Neuronal stem cell (in vitro differentiated cells): ENCODE measurements at regions not wholly inside any gene's neighbourhood (a gene's known extent, or its start where the extent isn't known, plus 50 kb on each side); places are given as distances from the start of the nearest gene placed in this dataset.

Experiments
- DNase-seq: peaks from one replicate; pipeline ENCODE4 v3.0.0-alpha.2; 2013; ENCODE audit warnings: low spot score
- H2AFZ ChIP-seq: one replicate; pipeline ENCODE4 v1.6.1; 2013; ENCODE audit warnings: mild to moderate bottlenecking, low read length, inconsistent platforms
- H2AK5ac ChIP-seq: 2 replicates; pipeline ENCODE4 v1.6.1; 2013; ENCODE audit warnings: low read depth, mild to moderate bottlenecking, inconsistent platforms, low read length, moderate library complexity, mixed read lengths
- H2BK120ac ChIP-seq: 2 replicates; pipeline ENCODE4 v1.6.1; 2013; ENCODE audit warnings: low read depth, mild to moderate bottlenecking, inconsistent platforms, low read length, moderate library complexity, mixed read lengths
- H2BK12ac ChIP-seq: one replicate; pipeline ENCODE4 v1.6.1; 2013; ENCODE audit warnings: low read length, inconsistent platforms
- H2BK15ac ChIP-seq: 2 replicates; pipeline ENCODE4 v1.6.1; 2013; ENCODE audit warnings: mild to moderate bottlenecking, low read length, inconsistent platforms, mixed read lengths
- H2BK5ac ChIP-seq: one replicate; pipeline ENCODE4 v1.6.1; 2013; ENCODE audit warnings: inconsistent platforms, mild to moderate bottlenecking, low read length, moderate library complexity
- H3K14ac ChIP-seq: one replicate; pipeline ENCODE4 v1.6.1; 2013; ENCODE audit warnings: low read length, inconsistent platforms
- H3K18ac ChIP-seq: 2 replicates; pipeline ENCODE4 v1.6.1; 2013; ENCODE audit warnings: low read length, inconsistent platforms
- H3K23ac ChIP-seq: 2 replicates; pipeline ENCODE4 v1.6.1; 2013; ENCODE audit warnings: low read depth, mild to moderate bottlenecking, mixed read lengths, low read length, inconsistent platforms; ENCODE audit not compliant: poor library complexity
- H3K27ac ChIP-seq: replicated peaks from 3 replicates; pipeline ENCODE4 v1.5.1; 2013; ENCODE audit warnings: low read length, inconsistent platforms
- H3K27me3 ChIP-seq, 3 experiments: 2 replicates each; pipeline ENCODE4 v1.6.1; 2013; ENCODE audit warnings: low read length in 3 of 3, mild to moderate bottlenecking in 2 of 3, inconsistent platforms in 1 of 3, low read depth in 1 of 3, mixed read lengths in 1 of 3, moderate library complexity in 1 of 3; ENCODE audit not compliant: control insufficient read depth in 3 of 3, insufficient read depth in 3 of 3
- H3K36me3 ChIP-seq, 2 donors: replicated peaks in 1 of 2; 2 replicates each; pipeline ENCODE4 v1.6.1; 2013; ENCODE audit warnings: low read length in 2 of 2; ENCODE audit not compliant: control insufficient read depth in 2 of 2, insufficient read depth in 2 of 2
- H3K4ac ChIP-seq: 2 replicates; pipeline ENCODE4 v1.6.1; 2013; ENCODE audit warnings: inconsistent platforms, mild to moderate bottlenecking, low read length, moderate library complexity
- H3K4me1 ChIP-seq, 2 donors: 1 replicate in 1 of 2; 2 replicates in 1 of 2; pipeline ENCODE4 v1.6.1; 2013; ENCODE audit warnings: low read length in 2 of 2, low read depth in 1 of 2; ENCODE audit not compliant: control insufficient read depth in 2 of 2, insufficient read depth in 1 of 2
- H3K4me2 ChIP-seq: one replicate; pipeline ENCODE4 v1.6.1; 2013; ENCODE audit warnings: mild to moderate bottlenecking, low read length, inconsistent platforms; ENCODE audit not compliant: insufficient read depth, poor library complexity, severe bottlenecking
- H3K4me3 ChIP-seq, 2 donors: 2 replicates each; pipeline ENCODE4 v1.5.1; 2013; ENCODE audit warnings: low read length in 2 of 2, mild to moderate bottlenecking in 2 of 2, inconsistent platforms in 1 of 2, moderate library complexity in 1 of 2
- H3K79me1 ChIP-seq: one replicate; pipeline ENCODE4 v1.6.1; 2013; ENCODE audit warnings: low read depth, mild to moderate bottlenecking, inconsistent platforms, low read length, moderate library complexity
- H3K9ac ChIP-seq: one replicate; pipeline ENCODE4 v1.6.1; 2013; ENCODE audit warnings: mild to moderate bottlenecking, low read depth, low read length, inconsistent platforms; ENCODE audit not compliant: poor library complexity
- H3K9me3 ChIP-seq, 2 donors: replicated peaks in 1 of 2; 2 replicates each; pipeline versions ENCODE3 to v1.6.1; 2013; ENCODE audit warnings: low read length in 2 of 2, mild to moderate bottlenecking in 2 of 2, inconsistent platforms in 1 of 2, low read depth in 1 of 2, mixed read lengths in 1 of 2, moderate library complexity in 1 of 2; ENCODE audit not compliant: control insufficient read depth in 2 of 2, insufficient read depth in 1 of 2
- H4K8ac ChIP-seq: one replicate; pipeline ENCODE4 v1.6.1; 2013; ENCODE audit warnings: low read depth, mild to moderate bottlenecking, inconsistent platforms, low read length, moderate library complexity
- H4K91ac ChIP-seq: one replicate; pipeline ENCODE4 v1.6.1; 2013; ENCODE audit warnings: low read length, low read depth, mild to moderate bottlenecking, inconsistent platforms; ENCODE audit not compliant: poor library complexity
- WGBS, 2 donors: extraction: QIAGEN DNeasy Blood & Tissue Kit; methylation state at CpG; one replicate each; pipeline ENCODE4 v1.1.7; 2013; ENCODE audit warnings: missing lambda C conversion rate in 2 of 2, mixed read lengths in 1 of 2; ENCODE audit not compliant: insufficient read length in 2 of 2, insufficient replicate concordance in 1 of 2; ENCODE audit errors: extremely low coverage in 2 of 2; 5-methylcytosine and 5-hydroxymethylcytosine counted together

- no peaks in the 10 kb centered on the region for H3K4me1 ChIP-seq
- no CpG with 5 or more reads among the region's 3 CpGs for WGBS, 2 donors
- H2AFZ ChIP-seq = no peak overlapping the region
- H2BK120ac ChIP-seq = no peak overlapping the region
- no peak overlapping the region for H3K4me2 ChIP-seq
- H3K27me3 ChIP-seq = no peaks in the 10 kb centered on the region
- no peak overlapping the region for H2BK5ac ChIP-seq
- H3K18ac ChIP-seq = no peak overlapping the region
- H2BK15ac ChIP-seq = no peak overlapping the region
- no peak overlapping the region for H3K27ac ChIP-seq
- H2BK12ac ChIP-seq = no peak overlapping the region
- no peak for DNase-seq
- H3K4ac ChIP-seq = no peak overlapping the region
- H3K36me3 ChIP-seq = no peaks in the 10 kb centered on the region
- no peak overlapping the region for H3K23ac ChIP-seq
- H4K91ac ChIP-seq = no peak overlapping the region
- H3K4me3 ChIP-seq = no peak overlapping the region
- H3K14ac ChIP-seq = no peak overlapping the region
- no peak overlapping the region for H4K8ac ChIP-seq
- no peaks in the 10 kb centered on the region for H3K79me1 ChIP-seq
- no peaks in the 10 kb centered on the region for H3K9me3 ChIP-seq
- H3K9ac ChIP-seq = no peak overlapping the region
- H2AK5ac ChIP-seq = no peak overlapping the region
These were observed 94.7 kb upstream of the ACO1 start for GRCh38 chr9:32289756-32290155.

GRCh38 chr9:32291370-32291769 is 93.1 kb upstream of the ACO1 start:
- Histone ChIP-seq H3K18ac (no peak overlapping the region), H2AFZ (no peak overlapping the region), H3K14ac (no peak overlapping the region), H4K91ac (no peak overlapping the region), H3K4ac (no peak overlapping the region), H3K4me2 (no peak overlapping the region), H3K36me3 (no peaks in the 10 kb centered on the region), H3K27ac (no peak overlapping the region), H3K79me1 (no peaks in the 10 kb centered on the region), H2BK120ac (no peak overlapping the region), H4K8ac (no peak overlapping the region), H2BK15ac (no peak overlapping the region), H2BK5ac (no peak overlapping the region), H3K9ac (no peak overlapping the region), H2AK5ac (no peak overlapping the region), H3K27me3 (no peaks in the 10 kb centered on the region), H3K4me3 (no peak overlapping the region), H3K4me1 (no peaks in the 10 kb centered on the region), H3K9me3 (no peaks in the 10 kb centered on the region), H2BK12ac (no peak overlapping the region), H3K23ac (no peak overlapping the region)
- DNase-seq = no peak
- no CpG with 5 or more reads among the region's 3 CpGs for WGBS, 2 donors

GRCh38 chr9:32292611-32293010 is 91.8 kb upstream of the ACO1 start:
- H3K27me3 ChIP-seq = no peaks in the 10 kb centered on the region
- no peak overlapping the region for H4K91ac ChIP-seq
- no peak overlapping the region for H3K4me3 ChIP-seq
- H3K36me3 ChIP-seq = no peaks in the 10 kb centered on the region
- H3K4me2 ChIP-seq = no peak overlapping the region
- H2BK120ac ChIP-seq = no peak overlapping the region
- no peak overlapping the region for H3K18ac ChIP-seq
- H3K4ac ChIP-seq = no peak overlapping the region
- no peaks in the 10 kb centered on the region for H3K79me1 ChIP-seq
- no peak overlapping the region for H2BK15ac ChIP-seq
- no peak for DNase-seq
- H3K4me1 ChIP-seq = no peaks in the 10 kb centered on the region
- H3K9me3 ChIP-seq = no peaks in the 10 kb centered on the region
- H3K9ac ChIP-seq = no peak overlapping the region
- no peak overlapping the region for H2AK5ac ChIP-seq
- no peak overlapping the region for H3K14ac ChIP-seq
- H2BK5ac ChIP-seq = no peak overlapping the region
- no peak overlapping the region for H2AFZ ChIP-seq
- H3K27ac ChIP-seq = no peak overlapping the region
- H3K23ac ChIP-seq = no peak overlapping the region
- H4K8ac ChIP-seq = no peak overlapping the region
- no CpG with 5 or more reads among the region's 2 CpGs for WGBS, 2 donors
- no peak overlapping the region for H2BK12ac ChIP-seq

DNA sequence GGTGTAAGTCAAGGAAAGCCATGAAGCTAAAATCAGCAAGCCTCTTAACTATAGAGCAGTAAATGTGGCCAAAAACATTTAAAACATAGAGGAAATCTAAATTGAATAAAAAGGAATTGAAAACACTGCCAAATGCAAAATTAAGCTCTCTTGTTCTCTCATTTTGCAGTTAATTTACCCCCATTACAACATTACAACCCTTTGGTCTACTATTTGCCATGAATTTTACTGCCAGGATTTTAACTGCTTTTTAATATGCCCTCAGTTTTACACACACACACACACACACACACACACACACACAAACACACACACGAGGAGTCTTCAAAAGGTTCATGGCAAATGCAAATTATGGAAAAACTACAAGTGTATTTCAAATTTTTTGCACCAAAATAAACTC is 91.4 kb upstream of the ACO1 start:
- Histone ChIP-seq H3K79me1 (no peaks in the 10 kb centered on the region), H2AK5ac (no peak overlapping the region), H4K8ac (no peak overlapping the region), H3K14ac (no peak overlapping the region), H2BK15ac (no peak overlapping the region), H3K4ac (no peak overlapping the region), H2AFZ (no peak overlapping the region), H3K27me3 (no peaks in the 10 kb centered on the region), H3K18ac (no peak overlapping the region), H2BK12ac (no peak overlapping the region), H3K9ac (no peak overlapping the region), H3K4me2 (no peak overlapping the region), H4K91ac (no peak overlapping the region), H3K9me3 (no peaks in the 10 kb centered on the region), H3K4me3 (no peak overlapping the region), H2BK120ac (no peak overlapping the region), H3K27ac (no peak overlapping the region), H2BK5ac (no peak overlapping the region), H3K4me1 (no peaks in the 10 kb centered on the region), H3K23ac (no peak overlapping the region), H3K36me3 (no peaks in the 10 kb centered on the region)
- WGBS, 2 donors = no CpG with 5 or more reads among the region's 1 CpG
- no peak for DNase-seq
